Body of pancreas (tissue), 4 donors: ENCODE measurements at regions not wholly inside any gene's neighbourhood (a gene's known extent, or its start where the extent isn't known, plus 50 kb on each side); places are given as distances from the start of the nearest gene placed in this dataset.

ENCODE experiments used
- ATAC-seq: fragments of 150-250 bp; one replicate; pipeline ENCODE4 v1.9.1; 2016
- DNase-seq, 4 donors: peaks; one replicate each; pipeline ENCODE4 v3.0.0-alpha.2; 2019
- H3K27ac ChIP-seq, 4 donors: fragments of 200-600 bp; sonication (generic); 1 replicate in 3 of 4; 2 replicates in 1 of 4; pipeline versions ENCODE4 v1.5.1 to v1.6.1; 2016 to 2019; ENCODE audit warnings: mild to moderate bottlenecking in 1 of 4, mixed read lengths in 1 of 4, moderate library complexity in 1 of 4
- H3K27me3 ChIP-seq, 2 donors: fragments of 200-600 bp; sonication (generic); one replicate each; pipeline ENCODE4 v1.6.0; 2016; ENCODE audit warnings: mild to moderate bottlenecking in 1 of 2
- H3K36me3 ChIP-seq, 2 donors: fragments of 200-600 bp; sonication (generic); replicated peaks in 1 of 2; 2 replicates each; pipeline ENCODE4 v1.5.1; 2016; ENCODE audit warnings: low read depth in 2 of 2; ENCODE audit not compliant: insufficient read depth in 1 of 2
- H3K4me1 ChIP-seq: fragments of 200-600 bp; sonication (generic); one replicate; pipeline ENCODE4 v1.6.0; 2016
- H3K4me3 ChIP-seq, 2 donors: fragments of 200-600 bp; sonication (generic); 1 replicate in 1 of 2; 2 replicates in 1 of 2; pipeline ENCODE4 v1.5.1; 2016 to 2019
- H3K9me3 ChIP-seq, 3 donors: fragments of 200-600 bp; sonication (generic); 1 replicate in 2 of 3; 2 replicates in 1 of 3; pipeline ENCODE4 v1.5.1; 2016
- CTCF ChIP-seq, 7 experiments: fragments of 450-650 bp in 4 of 7; fragments of 200-600 bp in 3 of 7; sonication (generic) in 3 of 7; IDR thresholded peaks; one replicate each; pipeline ENCODE4 v1.5.1; 2016 to 2019; ENCODE audit warnings: antibody characterized with exemption in 7 of 7
- POLR2A ChIP-seq, 3 donors: fragments of 450-650 bp; IDR thresholded peaks; one replicate each; pipeline ENCODE4 v1.6.1; 2016; ENCODE audit warnings: antibody characterized with exemption in 3 of 3, mild to moderate bottlenecking in 2 of 3
- WGBS, 2 donors: methylation state at CpG; one replicate each; pipeline ENCODE4 v1.1.5; 2017; 5-methylcytosine and 5-hydroxymethylcytosine counted together
- intact Hi-C: fragments of 100-400 bp; cut with DNase I; formaldehyde crosslinking; loops from one replicate; pipeline ENCODE4 v1.15.1; 2023

- peak; percentile 89 for ATAC-seq
Measured at GRCh38 chr13:81907787-81908372, 1567.0 kb upstream of the SPRY2 start.

GRCh38 chr13:81888855-81889254 is 1547.9 kb upstream of the SPRY2 start:
- no peaks in the 10 kb centered on the region for H3K36me3 ChIP-seq
- peaks cover 0 to 9% (median 0%) of the 10 kb centered on the region in 3 donors for H3K9me3 ChIP-seq
- intact Hi-C loops: no loop called here
- H3K4me3 ChIP-seq: no peak overlapping the region
- ATAC-seq: no peak
- H3K27ac ChIP-seq: no peak overlapping the region
- TF ChIP-seq CTCF (IDR thresholded peaks at IDR 0.05) (no peak), POLR2A (IDR thresholded peaks at IDR 0.05) (no peak)
- no peak for DNase-seq
- 73 to 86% methylated on average over 2 of the region's 2 CpGs for WGBS, 2 donors
- no peaks in the 10 kb centered on the region for H3K4me1 ChIP-seq
- no peaks in the 10 kb centered on the region for H3K27me3 ChIP-seq

More at GRCh38 chr13:81907787-81908372, 1567.0 kb upstream of the SPRY2 start:
- H3K27ac ChIP-seq: peak overlapping the region in 1 of 4 donors; percentile 18
- no peaks in the 10 kb centered on the region for H3K36me3 ChIP-seq
- DNase-seq: no peak
- no peaks in the 10 kb centered on the region for H3K9me3 ChIP-seq
- no peak for TF ChIP-seq POLR2A (IDR thresholded peaks at IDR 0.05)
- TF ChIP-seq CTCF (IDR thresholded peaks at IDR 0.05): no peak
- no peaks in the 10 kb centered on the region for H3K27me3 ChIP-seq
- H3K4me3 ChIP-seq: no peak overlapping the region
- WGBS, 2 donors: 17 to 19% methylated on average over 1 of the region's 1 CpG
- intact Hi-C loops: no loop called here
- peaks cover 12% of the 10 kb centered on the region for H3K4me1 ChIP-seq

- DNase-seq (no peak), ATAC-seq (no peak)
- Histone ChIP-seq H3K4me3 (no peak overlapping the region), H3K9me3 (no peaks in the 10 kb centered on the region), H3K4me1 (no peaks in the 10 kb centered on the region), H3K27ac (no peak overlapping the region), H3K36me3 (no peaks in the 10 kb centered on the region), H3K27me3 (no peaks in the 10 kb centered on the region)
- no peak for TF ChIP-seq POLR2A (IDR thresholded peaks at IDR 0.05)
- no peak for TF ChIP-seq CTCF (IDR thresholded peaks at IDR 0.05)
- 69 to 75% methylated on average over 10 of the region's 10 CpGs for WGBS, 2 donors
- intact Hi-C loops: no loop called here
Measured at GRCh38 chr13:81874681-81875661, 1534.0 kb upstream of the SPRY2 start.

- DNase-seq (no peak), ATAC-seq (no peak)
- Histone ChIP-seq H3K27ac (no peak overlapping the region), H3K36me3 (no peaks in the 10 kb centered on the region), H3K27me3 (no peaks in the 10 kb centered on the region), H3K9me3 (no peaks in the 10 kb centered on the region), H3K4me3 (no peak overlapping the region), H3K4me1 (no peaks in the 10 kb centered on the region)
- intact Hi-C loops: no loop called here
- TF ChIP-seq POLR2A (IDR thresholded peaks at IDR 0.05) (no peak), CTCF (IDR thresholded peaks at IDR 0.05) (no peak)
- WGBS, 2 donors: 35 to 37% methylated on average over 4 of the region's 4 CpGs
Measured at GRCh38 chr13:81874253-81874652, 1533.3 kb upstream of the SPRY2 start.
